ENCODE measurements at regions not wholly inside any gene's neighbourhood (a gene's known extent, or its start where the extent isn't known, plus 50 kb on each side); places are given as distances from the start of the nearest gene placed in this dataset.

DNA sequence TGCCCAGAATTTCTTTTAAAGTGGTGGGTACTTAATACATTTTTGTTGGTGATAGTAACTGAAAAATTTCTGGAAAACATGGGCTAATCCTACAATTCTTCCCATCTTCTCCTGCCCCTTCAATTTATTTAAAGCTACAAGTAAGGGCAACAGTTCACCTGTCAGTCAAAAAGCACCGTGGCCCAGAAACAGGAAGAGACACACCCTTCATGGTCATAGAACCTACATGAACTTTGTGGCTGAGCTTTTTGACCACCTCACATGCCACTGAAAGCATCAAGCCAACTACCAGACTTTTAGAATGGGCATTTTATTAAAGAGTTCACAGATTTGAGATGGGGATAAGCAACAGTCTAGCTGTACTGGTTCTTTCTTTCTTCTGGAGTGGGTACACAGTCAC lies 201.1 kb upstream of the CNR1 start:
- DNase-seq = no peak
- in situ Hi-C loops (cut with MboI; ENCODE audit: low pct_unique_long_range_greater_than_20kb, low sequenced_read_pairs) = no loop called here

GRCh38 chr6:88366672-88367071 lies 200.5 kb upstream of the CNR1 start:
- in situ Hi-C loops (cut with MboI; ENCODE audit: low pct_unique_long_range_greater_than_20kb, low sequenced_read_pairs) = no loop called here
- DNase-seq = no peak

GRCh38 chr6:88365656-88366055 lies 199.5 kb upstream of the CNR1 start:
- no peak for DNase-seq
- in situ Hi-C loops (cut with MboI; ENCODE audit: low pct_unique_long_range_greater_than_20kb, low sequenced_read_pairs) = no loop called here

- DNase-seq = no peak
- in situ Hi-C loops (cut with MboI; ENCODE audit: low pct_unique_long_range_greater_than_20kb, low sequenced_read_pairs) = no loop called here
Observed at GRCh38 chr6:88365230-88365629, 199.1 kb upstream of the CNR1 start.

- in situ Hi-C loops (cut with MboI; ENCODE audit: low pct_unique_long_range_greater_than_20kb, low sequenced_read_pairs) = no loop called here
- DNase-seq = no peak
Observed at GRCh38 chr6:88361754-88362153, 195.6 kb upstream of the CNR1 start.

DNA sequence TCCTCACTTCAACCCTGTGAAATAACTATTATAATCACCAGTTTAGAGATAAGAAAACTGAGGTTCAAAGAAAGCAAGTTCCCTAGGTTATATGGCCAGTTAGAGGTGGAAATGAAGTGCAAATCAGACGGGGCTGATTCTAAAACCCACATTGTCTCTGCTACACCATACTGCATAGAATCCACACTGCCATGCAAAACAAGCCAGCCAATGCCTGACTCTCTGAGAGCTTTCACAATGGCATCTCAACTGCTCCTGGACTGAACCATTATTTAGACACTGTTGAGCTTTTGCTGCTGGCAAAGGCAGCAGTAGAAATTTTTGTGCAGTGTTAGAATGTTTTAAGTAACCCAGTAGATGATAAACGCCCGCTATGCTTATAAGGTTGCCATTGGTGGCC lies 195.2 kb upstream of the CNR1 start:
- DNase-seq = no peak
- in situ Hi-C loops (cut with MboI; ENCODE audit: low pct_unique_long_range_greater_than_20kb, low sequenced_read_pairs) = no loop called here

GRCh38 chr6:88360203-88360797 lies 194.2 kb upstream of the CNR1 start:
- DNase-seq = no peak
- in situ Hi-C loops (cut with MboI; ENCODE audit: low pct_unique_long_range_greater_than_20kb, low sequenced_read_pairs) = no loop called here

DNA sequence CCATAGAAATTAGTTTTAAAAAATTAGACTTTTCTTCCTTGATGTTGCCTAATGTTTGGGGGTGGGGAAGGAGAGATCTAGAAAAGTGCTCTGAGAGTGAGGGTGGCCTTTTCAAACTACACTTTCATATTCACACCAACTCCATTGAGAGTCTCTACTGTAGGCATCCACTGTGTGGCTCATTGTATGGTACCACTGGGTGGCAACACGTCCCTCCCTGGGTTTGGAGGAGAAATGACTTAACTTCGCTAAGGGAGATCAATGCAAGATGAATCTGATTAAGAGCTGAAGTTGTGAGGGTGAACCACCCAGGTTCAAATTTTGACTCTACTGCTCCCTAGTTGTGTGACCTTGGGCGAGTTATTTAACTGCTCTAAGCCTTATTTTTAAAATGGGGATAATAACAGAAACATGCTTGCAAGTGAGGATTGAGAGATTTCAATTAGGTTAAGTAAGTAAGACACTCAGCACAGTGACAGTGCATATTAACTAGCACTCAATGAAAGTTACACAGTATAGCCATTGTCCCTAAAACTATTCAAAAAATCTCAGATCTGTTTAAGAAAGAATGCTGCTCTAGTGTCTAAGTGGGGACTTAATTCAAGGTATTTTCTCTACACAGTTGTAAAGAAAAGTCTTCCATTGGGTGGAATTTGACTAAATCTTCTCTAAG lies 193.5 kb upstream of the CNR1 start:
- in situ Hi-C loops (cut with MboI; ENCODE audit: low pct_unique_long_range_greater_than_20kb, low sequenced_read_pairs) = no loop called here
- no peak for DNase-seq

DNA sequence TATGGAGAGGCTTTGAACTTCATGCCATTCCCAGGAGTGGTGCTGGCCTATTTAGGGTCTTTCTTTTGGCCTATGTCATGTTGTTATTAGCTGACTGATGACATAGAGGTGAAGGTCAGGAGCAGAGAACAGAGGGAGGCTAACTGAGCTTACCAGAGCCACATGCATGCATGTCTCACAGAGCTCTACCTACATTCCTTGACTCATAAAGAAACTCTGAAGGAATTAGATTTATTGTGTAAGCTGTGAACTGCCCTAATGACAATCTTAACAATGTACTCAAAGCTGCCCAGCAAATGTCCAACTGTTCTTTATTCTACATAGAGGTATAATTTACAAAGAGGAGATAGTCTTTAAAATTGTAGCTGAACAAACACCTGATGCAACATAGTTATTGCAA lies 192.7 kb upstream of the CNR1 start:
- no peak for DNase-seq
- in situ Hi-C loops (cut with MboI; ENCODE audit: low pct_unique_long_range_greater_than_20kb, low sequenced_read_pairs) = no loop called here

- in situ Hi-C loops (cut with MboI; ENCODE audit: low pct_unique_long_range_greater_than_20kb, low sequenced_read_pairs) = no loop called here
- no peak for DNase-seq
Observed at GRCh38 chr6:88349511-88349910, 183.4 kb upstream of the CNR1 start.

- in situ Hi-C loops (cut with MboI; ENCODE audit: low pct_unique_long_range_greater_than_20kb, low sequenced_read_pairs) = no loop called here
- DNase-seq = no peak
Observed at GRCh38 chr6:88342336-88342735, 176.2 kb upstream of the CNR1 start.

GRCh38 chr6:88339761-88340160 lies 173.6 kb upstream of the CNR1 start:
- DNase-seq = no peak
- in situ Hi-C loops (cut with MboI; ENCODE audit: low pct_unique_long_range_greater_than_20kb, low sequenced_read_pairs) = no loop called here

DNA sequence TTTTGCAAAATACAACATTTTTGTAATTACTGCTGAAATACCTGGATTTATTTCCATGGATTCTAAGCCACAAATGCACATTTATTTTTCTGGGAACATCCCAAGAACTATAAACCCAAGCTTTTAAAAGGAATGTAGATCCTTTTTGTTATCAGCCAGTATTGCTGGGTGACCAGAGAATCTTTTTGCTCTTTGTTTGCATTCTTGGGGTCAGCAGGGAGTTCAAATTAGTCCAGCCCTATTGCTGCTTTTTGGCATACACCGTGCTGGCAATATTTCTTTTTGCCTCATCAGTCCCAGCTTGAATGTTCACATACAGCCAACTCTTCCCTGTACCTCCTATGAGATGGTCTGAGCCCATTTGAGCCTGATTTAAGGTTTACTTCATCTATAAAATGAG lies 155.2 kb upstream of the CNR1 start:
- no peak for DNase-seq
- in situ Hi-C loops (cut with MboI; ENCODE audit: low pct_unique_long_range_greater_than_20kb, low sequenced_read_pairs) = no loop called here

DNA sequence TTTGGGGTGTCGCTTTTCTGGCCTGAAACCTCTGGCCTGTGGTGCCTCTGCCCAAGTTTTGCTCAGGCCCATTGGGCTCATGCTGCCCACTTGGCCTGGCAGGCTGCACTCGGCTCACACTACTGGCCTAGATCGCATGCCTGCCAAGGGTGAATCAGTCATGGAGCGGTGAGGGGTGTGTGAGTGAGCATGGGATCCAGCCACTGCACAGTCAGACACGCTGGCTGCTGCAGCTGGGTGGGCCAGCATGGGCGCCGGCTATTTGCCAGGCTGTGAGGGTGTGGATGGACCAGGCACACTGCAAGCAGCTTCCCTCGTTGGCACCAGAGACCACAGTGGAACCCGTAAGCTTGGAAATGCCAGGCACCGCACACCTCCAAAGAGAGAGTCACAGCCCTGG lies 145.4 kb upstream of the CNR1 start:
- DNase-seq = no peak
- in situ Hi-C loops (cut with MboI; ENCODE audit: low pct_unique_long_range_greater_than_20kb, low sequenced_read_pairs) = no loop called here

GRCh38 chr6:88304520-88304919 lies 138.4 kb upstream of the CNR1 start:
- no peak for DNase-seq
- in situ Hi-C loops (cut with MboI; ENCODE audit: low pct_unique_long_range_greater_than_20kb, low sequenced_read_pairs) = no loop called here

DNA sequence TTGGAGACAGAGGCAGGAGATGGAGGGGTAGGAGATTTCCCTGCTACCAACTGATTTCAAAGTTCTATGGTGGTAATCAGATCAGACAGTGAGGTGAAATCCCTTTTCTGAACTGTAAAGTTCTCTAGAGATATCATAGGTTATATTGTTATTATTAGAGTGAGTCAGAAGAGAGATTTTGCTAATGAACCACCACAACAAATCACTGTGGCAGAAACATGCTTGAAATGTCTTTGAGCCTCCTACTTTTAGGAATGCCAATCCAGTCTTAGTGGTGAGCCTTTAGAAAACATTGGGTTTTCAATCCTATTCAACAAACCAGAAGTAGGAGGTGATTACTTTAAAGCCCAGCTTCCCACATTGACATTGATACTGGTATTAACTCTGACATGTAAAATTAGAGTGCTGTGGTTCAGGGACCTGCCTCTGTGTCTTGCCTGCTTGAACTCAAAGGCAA lies 136.7 kb upstream of the CNR1 start:
- no peak for DNase-seq
- in situ Hi-C loops (cut with MboI; ENCODE audit: low pct_unique_long_range_greater_than_20kb, low sequenced_read_pairs) = no loop called here

DNA sequence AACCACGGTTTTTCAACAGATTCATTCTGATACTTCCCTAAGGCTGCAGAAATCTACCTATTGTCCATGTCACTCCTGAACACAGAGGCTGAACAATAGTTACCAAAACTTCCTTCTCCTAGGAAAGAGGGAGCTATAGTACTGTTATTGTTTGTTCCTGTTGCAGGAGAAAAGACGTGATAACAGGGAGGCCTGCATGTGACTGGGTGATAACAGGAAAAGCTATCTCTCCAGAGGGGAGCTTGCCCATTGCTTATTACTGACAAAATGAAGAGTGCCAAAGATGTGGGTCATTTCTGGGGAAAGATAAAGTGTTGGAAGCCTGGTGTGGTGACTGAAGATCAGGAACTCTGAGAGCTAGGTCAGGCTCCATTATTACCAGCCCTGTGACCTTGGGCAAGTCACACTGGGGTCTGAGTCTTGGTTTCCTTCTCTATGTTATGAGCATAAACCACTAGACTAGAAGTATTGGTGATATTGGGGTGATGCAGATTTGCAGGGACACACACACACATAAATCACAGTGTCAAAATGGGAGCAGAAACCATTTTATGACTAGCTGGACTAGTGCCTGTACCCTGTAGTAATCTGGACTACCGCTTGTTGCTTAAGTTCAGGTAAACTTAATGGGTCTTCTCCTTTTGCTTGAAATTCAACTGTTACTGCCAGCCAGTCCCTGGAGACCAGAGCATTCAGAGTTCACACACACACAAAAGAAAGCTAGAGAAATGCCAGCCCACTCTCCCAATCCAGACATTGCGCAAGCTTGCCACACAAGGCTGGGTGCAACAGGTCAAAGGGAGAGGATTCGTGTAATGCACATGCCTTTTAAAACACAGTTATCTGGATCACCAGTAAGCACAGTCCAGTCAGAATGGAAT lies 136.0 kb upstream of the CNR1 start:
- in situ Hi-C loops (cut with MboI; ENCODE audit: low pct_unique_long_range_greater_than_20kb, low sequenced_read_pairs) = no loop called here
- DNase-seq = no peak

GRCh38 chr6:88301256-88301655 lies 135.1 kb upstream of the CNR1 start:
- DNase-seq = no peak
- in situ Hi-C loops (cut with MboI; ENCODE audit: low pct_unique_long_range_greater_than_20kb, low sequenced_read_pairs) = no loop called here

DNA sequence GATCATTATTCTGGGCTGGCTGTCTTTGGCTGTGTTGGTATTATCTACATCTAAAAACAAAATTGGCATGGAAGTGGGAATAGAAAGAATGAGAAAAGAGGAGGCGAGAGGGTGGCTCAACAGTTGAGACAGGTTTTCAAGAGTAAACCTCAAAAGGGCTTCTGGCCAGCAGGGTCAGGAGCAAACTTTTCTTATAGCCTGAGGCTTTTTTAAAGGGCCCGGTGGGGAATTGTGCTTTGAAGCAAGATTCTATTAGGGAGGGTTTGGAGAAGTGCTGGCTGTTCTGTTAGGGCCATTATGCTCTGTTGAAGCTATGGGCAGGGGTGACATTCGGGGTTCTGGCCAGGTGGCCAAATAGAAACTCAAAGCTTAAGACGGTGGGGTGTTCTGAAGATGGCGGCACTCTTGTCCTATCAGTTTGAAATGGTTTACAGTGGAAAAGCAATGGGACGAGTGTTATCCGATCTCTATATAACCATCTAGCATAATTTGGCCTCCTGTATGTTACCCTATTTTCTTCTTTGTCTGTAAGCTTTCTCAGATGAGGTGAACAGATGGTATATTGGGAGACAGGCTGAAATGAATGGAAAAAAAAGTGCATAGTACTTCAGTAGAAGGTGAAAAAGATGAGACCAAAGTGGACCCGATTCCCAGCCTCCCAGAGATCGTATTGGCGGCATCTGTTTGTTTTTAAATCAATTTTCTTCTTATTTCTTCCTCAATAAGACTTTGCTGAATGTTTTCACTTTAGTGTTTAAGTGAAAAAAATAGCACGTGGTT lies 132.1 kb upstream of the CNR1 start:
- no peak for DNase-seq
- in situ Hi-C loops (cut with MboI; ENCODE audit: low pct_unique_long_range_greater_than_20kb, low sequenced_read_pairs) = no loop called here

- in situ Hi-C loops (cut with MboI; ENCODE audit: low pct_unique_long_range_greater_than_20kb, low sequenced_read_pairs) = no loop called here
- no peak for DNase-seq
Observed at GRCh38 chr6:88296694-88297093, 130.5 kb upstream of the CNR1 start.
